Sciatic nerve (tissue), 2 donors: ENCODE measurements at regions not wholly inside any gene's neighbourhood (a gene's known extent, or its start where the extent isn't known, plus 50 kb on each side); places are given as distances from the start of the nearest gene placed in this dataset.

Experiments
- ATAC-seq: fragments of 200-7000 bp; cut with Tn5 transposase; one replicate; pipeline ENCODE4 v1.9.1; 2020; ENCODE audit warnings: mild to moderate bottlenecking, moderate library complexity
- DNase-seq: peaks from one replicate; pipeline ENCODE4 v3.0.0-alpha.2; 2020; ENCODE audit warnings: low spot score
- intact Hi-C: fragments of 100-400 bp; cut with DNase I; formaldehyde crosslinking; loops from one replicate; pipeline ENCODE4 v1.14.2; 2022
- donor health status: DM: no; HTN: no; CAD: no.
- donor health status: DM: no; HTN: no; CAD: no.

DNA sequence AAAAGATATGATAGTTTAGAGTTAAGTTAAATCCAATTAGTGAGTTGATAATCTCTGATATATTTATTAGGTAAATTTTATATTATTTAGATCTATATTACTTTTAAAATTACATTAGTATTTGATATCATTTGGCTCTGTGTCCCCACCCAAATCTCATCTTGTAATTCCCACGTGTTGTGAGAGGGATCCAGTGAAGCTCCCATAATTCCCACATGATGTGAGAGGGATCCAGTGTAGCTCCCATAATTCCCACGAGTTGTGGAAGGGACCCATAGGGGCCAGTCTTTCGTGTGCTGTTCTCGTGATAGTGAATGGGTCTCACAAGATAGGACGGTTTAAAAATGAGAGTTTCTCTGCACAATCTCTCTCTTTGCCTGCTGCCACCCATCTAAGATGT, 1183.6 kb downstream of the NSUN3 start:
- intact Hi-C loops = no loop called here
- DNase-seq = no peak
- no peak for ATAC-seq

DNA sequence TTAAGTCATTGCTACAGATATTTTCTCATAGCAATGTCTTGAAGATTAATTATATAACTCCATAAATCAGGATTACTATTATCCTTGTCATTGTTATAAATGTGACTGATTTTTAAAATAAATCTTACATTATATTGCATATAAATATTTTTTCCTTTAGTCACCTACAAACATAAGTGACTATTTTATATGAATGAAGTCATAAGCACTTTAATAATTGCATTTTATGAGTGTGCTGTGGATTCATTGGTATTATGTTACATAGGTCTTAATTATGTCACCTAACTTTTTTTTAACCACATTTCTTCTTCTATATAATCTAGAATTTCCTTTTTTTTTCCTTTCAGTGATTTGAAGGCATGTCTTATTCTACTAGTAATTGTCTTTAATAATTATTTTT, 1191.2 kb downstream of the NSUN3 start:
- intact Hi-C loops = no loop called here
- DNase-seq (no peak), ATAC-seq (no peak)

DNA sequence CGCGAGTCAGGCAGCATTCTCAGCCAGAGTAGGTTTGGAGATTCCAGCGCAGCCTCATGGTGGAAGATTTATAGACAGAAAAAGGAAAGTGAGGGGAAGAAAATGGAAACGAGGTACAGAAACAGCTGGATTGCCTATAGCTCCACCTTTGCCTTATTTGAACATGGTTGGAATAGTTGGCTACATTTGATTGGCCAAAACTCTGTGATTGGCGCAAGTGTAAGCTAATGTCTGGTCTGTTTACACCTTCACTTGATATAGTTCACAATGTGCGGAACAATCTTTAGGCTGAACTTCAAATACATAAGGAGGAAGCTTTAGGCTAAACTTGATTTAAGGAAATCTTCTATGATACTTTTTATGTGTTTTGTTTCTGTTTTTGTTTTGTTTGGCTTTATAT, 1191.9 kb downstream of the NSUN3 start:
- DNase-seq (no peak), ATAC-seq (no peak)
- intact Hi-C loops = no loop called here

DNA sequence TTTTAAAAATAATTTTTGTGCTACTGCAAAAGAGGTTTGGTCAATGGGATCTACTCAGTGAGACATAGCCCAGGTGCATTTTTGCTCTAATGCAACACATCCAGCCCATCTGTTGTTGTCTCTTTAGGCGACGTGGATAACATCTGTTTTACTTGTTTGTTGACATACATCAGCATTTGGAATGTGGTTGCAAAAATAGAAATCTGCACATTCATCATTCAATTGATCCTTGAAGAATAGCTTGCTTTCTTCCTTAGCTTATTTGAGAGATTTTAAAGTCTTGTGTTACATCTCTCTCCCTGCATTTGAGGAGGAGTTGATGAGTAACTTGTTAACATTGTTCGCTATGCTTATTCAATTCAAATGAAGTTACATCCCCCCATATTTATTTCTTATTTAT, 1202.3 kb downstream of the NSUN3 start:
- intact Hi-C loops = no loop called here
- DNase-seq = no peak
- no peak for ATAC-seq

DNA sequence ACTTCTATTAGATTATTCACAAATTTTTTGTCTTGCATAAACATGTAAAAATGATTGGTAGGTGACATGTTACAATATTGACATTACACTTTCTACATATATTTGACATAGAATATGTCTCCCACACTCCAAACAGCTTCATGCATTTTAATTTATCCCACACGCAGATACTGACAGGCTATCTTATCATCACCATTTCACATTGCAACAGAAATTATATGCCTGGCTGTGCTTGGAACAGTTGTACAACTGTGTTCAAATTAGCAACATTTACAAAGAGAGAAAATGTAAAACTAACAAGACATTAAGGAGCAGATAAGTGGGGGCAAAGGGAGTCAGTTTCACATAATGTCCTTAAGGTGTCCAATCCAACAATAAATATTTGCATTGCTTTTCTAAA, 1208.5 kb downstream of the NSUN3 start:
- DNase-seq = no peak
- ATAC-seq = no peak
- intact Hi-C loops = no loop called here

DNA sequence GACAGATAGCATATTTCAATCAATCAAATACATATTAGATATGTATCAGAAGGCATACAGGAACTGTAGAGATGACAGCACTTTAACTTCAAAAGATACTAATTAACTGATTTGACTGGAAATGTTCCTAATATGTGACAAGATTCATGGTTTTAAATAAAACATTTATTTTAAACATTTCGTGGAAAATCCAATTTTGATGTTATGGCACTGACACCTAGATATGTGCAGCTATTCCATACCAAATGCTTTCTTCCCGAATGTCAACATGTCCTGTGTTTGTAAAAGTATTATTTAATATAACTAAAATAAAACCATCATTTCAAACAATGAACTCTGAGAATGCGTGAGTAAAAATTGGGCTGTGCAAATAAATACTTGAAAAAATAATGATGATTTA, 1209.3 kb downstream of the NSUN3 start:
- intact Hi-C loops = no loop called here
- DNase-seq (no peak), ATAC-seq (no peak)

DNA sequence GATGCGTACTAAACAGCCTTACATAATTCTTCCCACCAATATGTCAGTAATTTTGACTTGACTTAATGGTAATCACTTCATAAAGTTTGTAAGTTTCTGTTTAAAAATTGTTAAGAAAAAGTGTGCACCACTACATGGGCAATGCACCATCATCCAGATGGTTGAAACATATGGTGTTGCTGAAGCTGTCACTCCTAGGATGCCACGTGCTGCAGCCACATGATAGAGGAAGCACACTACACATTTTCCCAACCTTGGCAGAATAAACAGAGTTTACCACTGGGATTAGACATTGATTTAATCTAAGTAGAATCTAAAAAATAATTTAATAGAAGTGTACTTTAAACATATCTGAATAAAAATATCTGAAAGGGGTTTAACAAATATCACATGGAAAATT, 1209.9 kb downstream of the NSUN3 start:
- intact Hi-C loops = no loop called here
- ATAC-seq = no peak
- no peak for DNase-seq

DNA sequence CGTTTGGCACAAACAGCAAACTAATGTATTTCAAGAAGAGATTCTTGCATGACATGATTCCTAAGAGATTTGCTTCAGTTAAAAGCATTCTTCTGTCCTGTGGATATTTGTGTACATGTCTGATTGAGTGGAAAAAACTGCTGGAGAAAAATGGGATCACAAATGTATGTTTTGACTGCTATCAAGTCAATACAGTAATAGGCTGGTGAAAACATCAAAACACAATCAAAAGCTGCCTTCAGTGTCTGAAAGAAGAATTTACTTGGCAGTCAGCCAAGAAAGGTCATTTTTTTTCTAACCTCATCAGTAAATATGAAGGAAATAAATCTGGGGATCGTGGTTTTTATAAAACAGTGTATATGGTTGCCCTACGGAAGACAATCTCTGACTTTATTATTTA, 1214.8 kb downstream of the NSUN3 start:
- ATAC-seq = no peak
- DNase-seq = no peak
- intact Hi-C loops = no loop called here

DNA sequence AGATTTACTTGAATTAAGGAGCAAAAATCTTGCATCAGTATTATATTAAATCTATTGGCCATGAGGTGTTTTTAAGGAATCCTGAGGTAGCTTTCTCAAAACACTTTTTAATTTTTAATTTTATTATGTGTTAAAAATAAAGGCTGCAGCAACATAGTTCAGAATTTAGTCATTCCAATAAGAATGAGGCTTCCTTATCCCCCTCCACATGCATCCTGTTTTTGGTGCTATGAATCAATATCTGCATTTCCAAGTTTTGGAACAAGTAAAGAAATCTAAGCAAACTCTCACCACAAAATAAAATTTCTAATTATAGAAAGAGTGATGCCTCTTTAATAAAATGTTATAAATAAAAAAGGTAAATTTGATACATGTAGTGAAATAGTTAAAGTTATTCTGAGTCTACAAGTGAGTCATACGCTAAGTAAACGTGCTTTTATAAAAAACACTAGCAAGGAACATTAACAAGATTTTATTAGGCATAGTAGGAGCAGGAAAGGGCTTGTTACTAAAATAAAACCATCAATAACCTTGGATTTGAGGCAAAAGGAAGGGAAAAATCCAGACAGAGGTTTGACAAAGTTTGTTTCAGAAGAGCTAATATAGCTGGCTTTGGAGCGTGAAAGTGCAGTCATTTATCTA, 1218.0 kb downstream of the NSUN3 start:
- no peak for DNase-seq
- intact Hi-C loops = no loop called here
- ATAC-seq = no peak

DNA sequence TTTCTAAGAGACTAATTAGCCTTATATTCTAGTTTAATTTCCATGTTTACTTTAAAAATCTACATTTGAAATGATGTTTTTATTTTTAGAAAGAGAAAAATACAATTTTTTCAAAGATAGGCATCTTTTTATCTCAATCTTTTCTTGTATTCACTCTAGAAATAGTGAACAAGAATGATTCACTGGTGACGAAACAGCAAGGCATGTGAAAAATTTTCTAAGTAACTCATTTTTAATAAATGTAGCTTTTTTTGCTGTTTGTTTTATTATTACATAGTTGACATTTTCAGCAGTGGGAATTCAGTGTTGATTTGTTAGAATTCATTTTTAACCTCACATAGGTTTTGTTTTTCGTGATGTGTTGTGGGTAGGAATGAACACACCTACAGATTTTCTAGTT, 1226.4 kb downstream of the NSUN3 start:
- DNase-seq = no peak
- no peak for ATAC-seq
- intact Hi-C loops = no loop called here

DNA sequence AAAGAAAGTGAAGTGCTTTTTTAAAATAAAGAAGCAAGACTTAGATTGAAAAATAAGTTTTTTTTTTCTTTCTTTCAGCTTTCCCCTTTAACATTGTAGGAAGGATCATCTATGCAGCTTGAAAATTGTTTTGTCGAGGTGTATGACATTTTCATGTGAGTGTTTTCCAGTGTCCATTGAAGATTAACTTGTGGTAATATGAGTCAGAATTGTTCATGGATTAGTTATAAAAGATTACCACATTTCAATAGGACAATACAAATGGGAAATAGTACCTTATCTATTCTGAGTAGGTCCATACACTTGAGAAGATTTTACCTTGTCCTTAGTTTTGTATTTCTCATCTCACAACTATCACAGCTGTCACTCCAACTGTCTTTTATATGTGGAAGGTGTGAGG, 1234.7 kb downstream of the NSUN3 start:
- no peak for DNase-seq
- intact Hi-C loops = no loop called here
- no peak for ATAC-seq

DNA sequence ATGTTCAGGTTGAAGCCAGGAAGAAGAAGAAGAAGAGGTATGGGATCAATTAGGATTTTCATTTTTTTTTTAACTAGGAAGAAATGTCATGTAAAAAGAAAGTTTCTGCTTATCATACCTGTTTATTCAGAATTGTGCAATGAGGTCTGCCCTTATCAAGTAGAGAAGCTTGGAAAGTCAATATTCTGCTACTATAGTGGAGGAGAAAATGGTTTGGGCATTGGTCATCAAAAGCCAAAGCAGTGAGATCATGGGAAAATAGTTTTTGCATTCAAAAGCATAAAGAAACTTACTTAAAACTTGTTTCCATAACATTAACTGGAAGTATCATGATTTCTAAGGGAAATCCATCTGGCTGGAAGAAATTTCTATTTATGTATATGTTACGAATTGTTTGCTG, 1239.2 kb downstream of the NSUN3 start:
- DNase-seq (no peak), ATAC-seq (no peak)
- intact Hi-C loops = no loop called here

DNA sequence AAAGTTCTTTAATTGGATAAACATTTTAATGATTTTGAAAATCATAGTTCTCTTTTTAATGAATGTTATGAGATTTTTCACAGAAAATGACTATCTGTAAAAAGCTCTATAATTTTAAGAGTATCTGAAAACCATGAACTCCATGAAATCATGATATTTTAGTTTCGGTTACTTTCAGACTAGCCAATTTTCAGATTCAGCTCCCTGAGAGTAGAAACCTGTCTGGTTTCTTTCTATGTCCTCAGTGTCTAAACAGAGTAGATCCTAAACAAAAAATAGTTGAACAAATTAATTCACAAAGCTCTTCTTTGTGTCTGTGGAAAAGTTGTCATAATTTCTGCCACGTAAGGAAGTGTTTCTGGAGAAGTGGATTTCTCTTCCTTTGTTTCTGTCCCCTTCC, 1247.7 kb downstream of the NSUN3 start:
- DNase-seq (no peak), ATAC-seq (no peak)
- intact Hi-C loops = no loop called here

DNA sequence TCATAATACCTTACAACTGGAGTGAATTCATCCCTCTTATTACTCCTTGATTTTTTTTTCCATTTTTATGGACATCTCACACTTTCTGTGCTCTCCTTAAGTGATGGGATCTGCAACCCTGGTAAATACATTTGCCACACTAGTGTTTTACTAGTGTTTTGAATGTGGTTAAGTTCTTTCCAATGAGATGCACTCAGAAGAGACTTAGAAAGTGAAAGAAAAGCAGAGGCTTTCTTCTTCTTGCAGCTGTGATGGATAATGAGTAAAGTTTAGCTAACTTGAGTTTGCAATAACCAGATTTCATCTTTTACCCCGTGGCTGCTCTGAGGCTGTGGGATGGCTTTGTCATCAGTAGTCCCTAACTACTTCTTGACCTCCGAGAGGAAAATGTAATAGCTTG, 1248.4 kb downstream of the NSUN3 start:
- intact Hi-C loops = no loop called here
- ATAC-seq = no peak
- DNase-seq = no peak

DNA sequence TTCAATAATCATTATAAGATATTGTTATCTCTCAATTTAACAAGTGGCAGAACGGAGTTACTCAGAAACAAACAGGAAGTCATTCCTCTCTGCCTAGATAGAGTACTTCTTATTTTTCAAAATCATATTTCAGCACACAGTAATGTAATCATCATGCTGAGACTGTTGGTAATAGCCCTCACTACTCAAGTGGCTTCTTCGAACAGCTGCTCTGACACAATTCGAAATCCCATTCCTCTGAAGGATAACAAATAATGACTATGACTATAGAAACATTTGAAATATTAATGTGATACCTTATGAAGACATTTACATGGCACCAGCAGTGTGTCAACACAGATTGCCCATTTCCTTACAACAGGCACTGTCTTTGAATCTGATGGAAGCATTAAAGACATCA, 1249.8 kb downstream of the NSUN3 start:
- intact Hi-C loops = no loop called here
- DNase-seq (no peak), ATAC-seq (no peak)

DNA sequence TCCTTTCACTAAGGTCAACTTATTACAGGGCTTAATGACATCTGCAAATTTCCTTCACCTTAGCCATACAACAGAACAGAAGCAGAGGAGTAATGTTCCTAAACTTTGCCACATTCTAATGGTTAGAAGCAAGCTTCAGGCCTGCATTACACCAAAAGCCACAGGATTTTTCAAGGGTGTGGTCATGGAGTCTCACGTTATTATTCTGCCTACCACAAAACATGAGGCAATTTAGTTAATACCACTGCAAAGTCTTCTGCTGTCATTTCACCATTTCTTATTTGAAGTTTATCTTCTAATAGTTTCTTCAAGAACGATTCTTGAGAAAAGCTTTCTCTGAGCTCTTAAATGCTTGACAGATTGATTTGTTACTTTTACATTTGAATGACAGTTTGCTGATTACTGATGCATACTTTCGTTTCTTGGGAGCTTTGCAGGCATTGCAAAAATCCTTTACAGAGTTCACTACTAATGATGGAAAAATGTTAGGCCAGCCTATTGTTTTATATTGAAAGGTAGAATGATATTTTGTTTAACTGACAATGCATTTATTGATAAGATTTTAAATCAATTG, 1257.1 kb downstream of the NSUN3 start:
- no peak for DNase-seq
- intact Hi-C loops = no loop called here
- no peak for ATAC-seq

DNA sequence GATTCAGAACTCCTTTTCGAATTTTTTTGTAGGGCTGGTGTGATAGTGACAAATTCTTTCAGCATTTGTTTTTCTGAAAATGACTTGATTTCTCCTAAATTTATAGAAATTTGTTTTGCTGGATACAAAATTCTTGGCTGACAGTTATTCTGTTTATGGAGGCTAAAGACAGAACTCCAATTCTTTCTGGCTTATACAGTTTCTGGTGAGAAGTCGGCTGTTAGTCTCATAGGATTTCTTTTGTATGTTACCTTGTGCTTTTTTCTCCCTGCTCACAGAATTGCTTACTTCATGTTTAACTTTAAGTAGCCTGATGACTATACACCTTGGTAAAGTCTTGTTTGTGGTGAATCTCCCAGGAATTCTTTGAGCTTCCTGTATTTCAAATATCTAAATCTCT, 1264.6 kb downstream of the NSUN3 start:
- no peak for DNase-seq
- intact Hi-C loops = no loop called here
- no peak for ATAC-seq

DNA sequence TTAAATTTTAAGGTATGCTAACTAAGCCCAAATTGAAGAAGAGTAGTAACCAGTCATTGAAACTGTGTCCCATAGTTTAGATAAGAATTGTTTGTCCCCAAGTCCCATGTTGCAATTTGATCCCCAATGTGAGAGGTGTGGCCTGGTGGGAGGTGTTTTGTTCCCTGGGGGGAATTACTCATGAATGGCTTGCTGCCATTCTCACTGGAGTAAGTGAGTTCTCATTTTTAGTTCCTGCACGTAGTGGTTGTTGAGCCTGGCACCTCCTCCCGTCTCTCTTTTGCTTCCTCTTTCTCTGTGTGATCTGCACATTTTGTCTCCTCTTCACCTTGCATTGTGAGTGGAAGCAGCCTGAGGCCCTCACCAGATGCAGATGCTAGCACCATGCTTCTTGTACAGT, 1271.0 kb downstream of the NSUN3 start:
- DNase-seq (no peak), ATAC-seq (no peak)
- intact Hi-C loops = no loop called here

DNA sequence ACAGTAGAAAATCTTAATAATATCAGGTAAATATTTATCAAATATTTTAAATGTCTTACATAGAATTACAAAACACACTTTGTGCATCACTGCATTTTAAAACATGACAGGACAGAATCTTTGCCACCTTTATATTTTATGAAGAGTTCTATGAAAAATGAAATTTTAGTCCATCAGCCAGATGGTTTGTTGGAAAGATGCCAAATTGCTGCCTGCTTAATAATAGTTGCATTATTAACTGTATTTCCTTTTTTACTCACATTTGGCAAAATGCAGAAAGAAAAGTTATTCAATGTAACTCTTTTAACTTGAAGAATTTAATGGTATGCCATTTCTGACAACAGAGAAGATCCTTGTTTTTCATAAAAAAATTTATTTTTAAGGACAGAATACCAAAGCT, 1271.6 kb downstream of the NSUN3 start:
- DNase-seq = no peak
- no peak for ATAC-seq
- intact Hi-C loops = no loop called here

DNA sequence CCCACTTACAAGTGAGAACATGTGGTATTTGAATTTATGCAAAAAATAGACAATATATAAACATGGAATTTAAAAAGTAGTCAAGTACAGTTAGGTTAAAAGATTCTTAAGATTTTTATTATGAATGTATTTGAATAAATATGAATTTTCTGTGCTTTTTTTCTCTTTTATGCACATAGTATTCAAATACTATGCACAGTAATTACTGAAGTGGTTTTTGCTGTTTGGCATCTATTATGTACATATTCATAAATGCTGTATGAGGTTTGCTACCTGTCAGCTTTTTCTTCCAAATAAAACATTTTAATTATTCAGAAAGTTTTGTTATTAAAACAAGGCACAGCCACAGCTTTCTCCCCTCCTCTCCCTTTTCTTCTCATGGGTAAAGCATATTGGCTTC, 1272.7 kb downstream of the NSUN3 start:
- ATAC-seq (no peak), DNase-seq (no peak)
- intact Hi-C loops = no loop called here

DNA sequence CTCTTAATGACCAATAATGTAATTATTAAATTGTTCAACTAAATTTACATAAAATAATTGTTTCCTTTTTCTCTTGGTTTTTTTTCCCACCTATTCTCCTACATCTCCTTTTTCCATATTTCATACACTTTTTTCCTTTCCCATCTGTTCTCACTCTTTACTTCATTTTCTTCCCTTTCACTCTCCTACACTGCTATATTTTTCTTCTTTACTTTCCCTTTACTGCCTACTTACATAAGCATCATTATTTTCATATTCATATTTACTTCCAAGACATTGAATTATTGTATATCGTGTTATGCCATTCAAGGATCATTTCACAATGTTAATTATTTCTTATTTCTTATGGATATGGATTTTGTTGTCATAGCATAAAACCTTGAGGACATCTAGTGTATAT, 1275.6 kb downstream of the NSUN3 start:
- ATAC-seq (no peak), DNase-seq (no peak)
- intact Hi-C loops = no loop called here

DNA sequence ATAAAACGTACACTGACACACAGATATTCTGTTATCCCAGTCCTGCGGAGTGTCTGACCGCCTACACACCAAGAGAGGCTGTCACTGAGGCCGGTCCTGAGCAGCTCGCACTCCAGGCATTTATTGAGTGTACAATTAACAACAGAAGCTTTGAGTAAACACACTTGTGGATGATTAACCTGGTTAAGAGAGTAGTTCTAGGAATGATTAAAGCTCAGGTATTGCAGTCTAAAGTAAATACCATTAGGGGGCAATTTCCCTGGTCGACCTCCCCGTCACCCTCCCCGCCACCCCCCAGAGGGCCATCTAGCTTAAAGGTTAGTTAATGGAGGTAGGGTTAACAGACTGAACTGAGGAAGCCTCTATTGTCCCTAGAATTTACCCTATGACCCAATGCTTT, 1278.5 kb downstream of the NSUN3 start:
- ATAC-seq (no peak), DNase-seq (no peak)
- intact Hi-C loops = no loop called here
